ENCODE measurements at regions not wholly inside any gene's neighbourhood (a gene's known extent, or its start where the extent isn't known, plus 50 kb on each side); places are given as distances from the start of the nearest gene placed in this dataset.

DNA sequence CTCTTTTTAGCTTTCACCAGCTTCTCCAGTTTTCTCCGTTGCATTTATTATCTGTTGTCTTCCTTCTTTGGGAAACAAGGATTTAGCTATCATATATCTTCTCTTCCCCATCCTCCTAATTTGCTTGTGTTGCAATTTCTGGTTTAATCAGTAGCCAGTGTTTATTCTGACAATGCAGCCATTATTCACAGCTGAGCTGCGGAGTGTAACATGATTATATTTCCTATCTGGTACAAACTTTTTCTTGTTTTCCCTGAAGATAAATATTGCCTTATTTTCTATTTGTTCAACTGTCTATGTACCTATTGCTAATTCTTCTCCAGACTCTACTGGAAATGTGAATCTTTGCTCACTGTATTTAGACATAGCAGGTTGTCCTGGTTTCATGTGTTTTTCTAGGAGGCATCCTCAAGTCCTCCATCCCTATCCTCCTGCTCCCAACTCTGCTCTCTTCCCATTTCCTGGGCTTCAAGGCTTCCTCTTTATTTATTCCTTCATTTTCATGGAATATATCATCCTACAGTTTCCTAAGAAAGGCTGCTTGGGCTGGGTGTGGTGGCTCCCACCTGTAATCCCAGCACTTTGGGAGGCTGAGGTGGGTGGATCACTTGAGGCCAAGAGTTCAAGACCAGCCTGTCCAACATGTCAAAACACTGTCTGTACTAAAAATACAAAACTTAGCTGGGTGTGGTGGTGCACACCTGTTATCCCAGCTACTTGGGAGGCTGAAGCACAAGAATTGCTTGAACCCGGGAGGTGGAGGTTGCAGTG is 72.4 kb upstream of the KDM7A start:
- SMC1A ChIA-PET (ENCODE audit: uncharacterized antibody, unreplicated experiment) = interaction anchor here (1.1 kb wide), 1 partner anchor 63 kb away, joined by 3 read pairs; no protein-coding TSS in a partner anchor
- DNase-seq (ENCODE audit: low read depth, low spot score) (no peak), FAIRE-seq (no peak), ATAC-seq (no peak)
- no peak overlapping the region for H3K27ac ChIP-seq (ENCODE audit: control insufficient read depth, insufficient read depth)
- no peak overlapping the region for H2AFZ ChIP-seq (ENCODE audit: control insufficient read depth, low read depth, low read length)
- in situ Hi-C loops (cut with MboI) = no loop called here
- POLR2A ChIA-PET = no interaction called here
- H3K9me3 ChIP-seq (replicated peaks; ENCODE audit: control insufficient read depth, insufficient read depth, low read length) = no peaks in the 10 kb centered on the region; the same call in 2 of the 3 replicates
- H4K20me1 ChIP-seq (ENCODE audit: control insufficient read depth, insufficient read depth) = no peaks in the 10 kb centered on the region
- no TSS peak for BruUV-seq (replicated peaks)
- no peaks in the 10 kb centered on the region for H3K79me2 ChIP-seq (ENCODE audit: control insufficient read depth, insufficient read depth, low read length)
- RAD21 ChIA-PET (ENCODE audit: unreplicated experiment) = no interaction called here
- H3K4me1 ChIP-seq (ENCODE audit: control insufficient read depth, insufficient read depth, low read length) = no peaks in the 10 kb centered on the region
- no peaks in the 10 kb centered on the region for H3K36me3 ChIP-seq (ENCODE audit: control insufficient read depth in 2 of 2, insufficient read depth in 2 of 2, low read length in 1 of 2)
- CTCF ChIA-PET = interaction anchor here (0.7 to 1.2 kb wide), 3 partner anchors 16 to 880 kb away, joined by 3 read pairs; no protein-coding TSS in a partner anchor
- no peak overlapping the region for H3K9ac ChIP-seq (ENCODE audit: control insufficient read depth, insufficient read depth, low read length)
- TF ChIP-seq SMAD5 (IDR thresholded peaks at IDR 0.05; ENCODE audit: low read depth) = no peak
- no peak for TF ChIP-seq POLR2AphosphoS5 (IDR thresholded peaks at IDR 0.05; ENCODE audit: low read length)
- TF ChIP-seq CEBPB (IDR thresholded peaks at IDR 0.05; ENCODE audit: borderline replicate concordance in 1 of 2, low read depth in 2 of 2, low read length in 2 of 2) = no peak
- no peak for TF ChIP-seq HDGF (IDR thresholded peaks at IDR 0.05)
- no peak overlapping the region for H3K4me2 ChIP-seq (ENCODE audit: control insufficient read depth, insufficient read depth)
- no peak overlapping the region for H3K4me3 ChIP-seq
- intact Hi-C loops (cut with micrococcal nuclease; ENCODE audit: unreplicated experiment) = no loop called here
- WGBS (ENCODE audit: insufficient coverage, insufficient replicate concordance, low lambda C conversion rate, missing lambda C conversion rate) = 76% methylated on average over 3 of the region's 3 CpGs
- peaks cover 2 to 3% of the 10 kb centered on the region in 2 experiments; a peak in 3 of 4 replicates for H3K27me3 ChIP-seq (replicated peaks in 1 of 2; ENCODE audit: control insufficient read depth in 2 of 2, insufficient read depth in 2 of 2, low read length in 1 of 2)

DNA sequence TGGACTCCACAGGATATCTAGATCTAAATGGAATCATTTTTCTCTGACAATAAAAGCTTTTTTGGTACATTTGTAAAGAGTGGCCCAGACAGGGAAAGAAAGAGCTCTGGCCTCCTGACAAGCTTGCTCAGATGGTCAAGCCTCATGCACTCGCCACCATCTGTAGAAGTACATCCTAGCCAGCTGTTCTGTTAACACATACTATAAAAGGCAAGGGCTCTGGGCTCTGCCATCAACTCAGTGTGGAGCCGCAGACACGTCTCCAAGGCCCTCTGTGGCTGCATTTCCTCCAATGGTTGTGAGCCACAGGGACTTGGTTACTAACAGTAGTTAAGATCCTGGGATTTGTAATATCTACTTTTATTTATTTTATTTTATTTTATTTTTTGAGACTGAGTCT is 70.8 kb upstream of the KDM7A start:
- ChIA-PET RAD21 (ENCODE audit: unreplicated experiment) (interaction anchor here (0.7 kb wide), 1 partner anchor 61 kb away, joined by 3 read pairs; no protein-coding TSS in a partner anchor), SMC1A (ENCODE audit: uncharacterized antibody, unreplicated experiment) (no interaction called here), CTCF (interaction anchor here (0.6 kb wide), 1 partner anchor 34 kb away, joined by 4 read pairs; no protein-coding TSS in a partner anchor), POLR2A (interaction anchor here (0.5 to 0.7 kb wide), 4 partner anchors 100 to 1731 kb away, joined by 4 to 5 read pairs (median 4); no protein-coding TSS in a partner anchor)
- intact Hi-C loops (cut with micrococcal nuclease; ENCODE audit: unreplicated experiment) = no loop called here
- Histone ChIP-seq H3K79me2 (ENCODE audit: control insufficient read depth, insufficient read depth, low read length) (no peaks in the 10 kb centered on the region), H3K4me2 (ENCODE audit: control insufficient read depth, insufficient read depth) (no peak overlapping the region), H3K27me3 (replicated peaks in 1 of 2; ENCODE audit: control insufficient read depth in 2 of 2, insufficient read depth in 2 of 2, low read length in 1 of 2) (peaks cover 2 to 3% of the 10 kb centered on the region in 2 experiments; a peak in 3 of 4 replicates), H3K9ac (ENCODE audit: control insufficient read depth, insufficient read depth, low read length) (no peak overlapping the region), H3K9me3 (replicated peaks; ENCODE audit: control insufficient read depth, insufficient read depth, low read length) (no peaks in the 10 kb centered on the region; the same call in 2 of the 3 replicates), H3K27ac (ENCODE audit: control insufficient read depth, insufficient read depth) (no peak overlapping the region), H2AFZ (ENCODE audit: control insufficient read depth, low read depth, low read length) (no peak overlapping the region), H4K20me1 (ENCODE audit: control insufficient read depth, insufficient read depth) (no peaks in the 10 kb centered on the region), H3K36me3 (ENCODE audit: control insufficient read depth in 2 of 2, insufficient read depth in 2 of 2, low read length in 1 of 2) (no peaks in the 10 kb centered on the region), H3K4me1 (ENCODE audit: control insufficient read depth, insufficient read depth, low read length) (peaks cover 6% of the 10 kb centered on the region), H3K4me3 (no peak overlapping the region)
- DNase-seq (ENCODE audit: low read depth, low spot score) (no peak), ATAC-seq (no peak), FAIRE-seq (no peak)
- no TSS peak for BruUV-seq (replicated peaks)
- in situ Hi-C loops (cut with MboI) = no loop called here
- 52% methylated on average over 3 of the region's 3 CpGs for WGBS (ENCODE audit: insufficient coverage, insufficient replicate concordance, low lambda C conversion rate, missing lambda C conversion rate)
- TF ChIP-seq, protein P1, sequence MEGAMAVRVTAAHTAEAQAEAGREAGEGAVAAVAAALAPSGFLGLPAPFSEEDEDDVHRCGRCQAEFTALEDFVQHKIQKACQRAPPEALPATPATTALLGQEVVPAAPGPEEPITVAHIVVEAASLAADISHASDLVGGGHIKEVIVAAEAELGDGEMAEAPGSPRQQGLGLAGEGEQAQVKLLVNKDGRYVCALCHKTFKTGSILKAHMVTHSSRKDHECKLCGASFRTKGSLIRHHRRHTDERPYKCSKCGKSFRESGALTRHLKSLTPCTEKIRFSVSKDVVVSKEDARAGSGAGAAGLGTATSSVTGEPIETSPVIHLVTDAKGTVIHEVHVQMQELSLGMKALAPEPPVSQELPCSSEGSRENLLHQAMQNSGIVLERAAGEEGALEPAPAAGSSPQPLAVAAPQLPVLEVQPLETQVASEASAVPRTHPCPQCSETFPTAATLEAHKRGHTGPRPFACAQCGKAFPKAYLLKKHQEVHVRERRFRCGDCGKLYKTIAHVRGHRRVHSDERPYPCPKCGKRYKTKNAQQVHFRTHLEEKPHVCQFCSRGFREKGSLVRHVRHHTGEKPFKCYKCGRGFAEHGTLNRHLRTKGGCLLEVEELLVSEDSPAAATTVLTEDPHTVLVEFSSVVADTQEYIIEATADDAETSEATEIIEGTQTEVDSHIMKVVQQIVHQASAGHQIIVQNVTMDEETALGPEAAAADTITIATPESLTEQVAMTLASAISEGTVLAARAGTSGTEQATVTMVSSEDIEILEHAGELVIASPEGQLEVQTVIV (IDR thresholded peaks at IDR 0.05; ENCODE audit: borderline replicate concordance, partially characterized antibody) = no peak
- TF ChIP-seq CBX5 (IDR thresholded peaks at IDR 0.05; ENCODE audit: low read depth) (no peak), ATF7 (IDR thresholded peaks at IDR 0.05; ENCODE audit: low read depth) (no peak), IKZF2 (IDR thresholded peaks at IDR 0.05) (no peak), NBN (IDR thresholded peaks at IDR 0.05) (no peak), ZBED1 (IDR thresholded peaks at IDR 0.05; ENCODE audit: borderline replicate concordance) (no peak)
- TF ChIP-seq, protein P2, sequence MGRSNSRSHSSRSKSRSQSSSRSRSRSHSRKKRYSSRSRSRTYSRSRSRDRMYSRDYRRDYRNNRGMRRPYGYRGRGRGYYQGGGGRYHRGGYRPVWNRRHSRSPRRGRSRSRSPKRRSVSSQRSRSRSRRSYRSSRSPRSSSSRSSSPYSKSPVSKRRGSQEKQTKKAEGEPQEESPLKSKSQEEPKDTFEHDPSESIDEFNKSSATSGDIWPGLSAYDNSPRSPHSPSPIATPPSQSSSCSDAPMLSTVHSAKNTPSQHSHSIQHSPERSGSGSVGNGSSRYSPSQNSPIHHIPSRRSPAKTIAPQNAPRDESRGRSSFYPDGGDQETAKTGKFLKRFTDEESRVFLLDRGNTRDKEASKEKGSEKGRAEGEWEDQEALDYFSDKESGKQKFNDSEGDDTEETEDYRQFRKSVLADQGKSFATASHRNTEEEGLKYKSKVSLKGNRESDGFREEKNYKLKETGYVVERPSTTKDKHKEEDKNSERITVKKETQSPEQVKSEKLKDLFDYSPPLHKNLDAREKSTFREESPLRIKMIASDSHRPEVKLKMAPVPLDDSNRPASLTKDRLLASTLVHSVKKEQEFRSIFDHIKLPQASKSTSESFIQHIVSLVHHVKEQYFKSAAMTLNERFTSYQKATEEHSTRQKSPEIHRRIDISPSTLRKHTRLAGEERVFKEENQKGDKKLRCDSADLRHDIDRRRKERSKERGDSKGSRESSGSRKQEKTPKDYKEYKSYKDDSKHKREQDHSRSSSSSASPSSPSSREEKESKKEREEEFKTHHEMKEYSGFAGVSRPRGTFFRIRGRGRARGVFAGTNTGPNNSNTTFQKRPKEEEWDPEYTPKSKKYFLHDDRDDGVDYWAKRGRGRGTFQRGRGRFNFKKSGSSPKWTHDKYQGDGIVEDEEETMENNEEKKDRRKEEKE (IDR thresholded peaks at IDR 0.05) = no peak

Data from GM12878 (cell line).